Stimulated activated CD4-positive, alpha-beta T cell treated with anti-CD3 and anti-CD28 coated beads, Interleukin-2, amount 100 ng/mL, for 48 hours (primary cell): ENCODE measurements at regions not wholly inside any gene's neighbourhood (a gene's known extent, or its start where the extent isn't known, plus 50 kb on each side); places are given as distances from the start of the nearest gene placed in this dataset.
A peak's percentile ranks its signal among the peaks of the same experiment; 100 is the strongest.
"Not testable (repeated sequence)": the region's sequence is repeated elsewhere in the genome, so short reads cannot be mapped to it uniquely, and the experiment has no call there.

Experiments used
- DNase-seq, 2 donors: peaks; one replicate each; pipeline ENCODE4 v3.0.0-alpha.2; 2020

DNA sequence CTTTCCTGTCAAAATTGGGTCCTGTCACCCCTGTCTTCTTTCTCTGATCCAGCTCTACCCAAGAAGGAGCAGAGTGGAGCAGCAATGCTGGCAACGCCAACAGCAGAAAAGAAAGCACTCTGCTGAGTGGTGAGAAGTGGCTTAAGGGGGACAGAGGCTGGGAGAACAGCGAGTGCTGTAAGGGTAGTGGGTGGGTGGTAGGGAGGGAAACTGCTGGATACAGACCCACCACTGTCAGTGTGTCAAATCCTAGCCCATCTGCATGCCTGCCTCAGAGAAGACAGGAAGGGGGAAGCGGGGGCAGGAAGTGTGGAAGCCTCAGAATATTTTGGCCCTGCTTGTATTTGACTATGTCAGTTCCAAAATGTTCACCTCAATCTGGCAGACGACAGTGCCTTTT is 170.4 kb upstream of the MAST4 start:
- DNase-seq: no peak

DNA sequence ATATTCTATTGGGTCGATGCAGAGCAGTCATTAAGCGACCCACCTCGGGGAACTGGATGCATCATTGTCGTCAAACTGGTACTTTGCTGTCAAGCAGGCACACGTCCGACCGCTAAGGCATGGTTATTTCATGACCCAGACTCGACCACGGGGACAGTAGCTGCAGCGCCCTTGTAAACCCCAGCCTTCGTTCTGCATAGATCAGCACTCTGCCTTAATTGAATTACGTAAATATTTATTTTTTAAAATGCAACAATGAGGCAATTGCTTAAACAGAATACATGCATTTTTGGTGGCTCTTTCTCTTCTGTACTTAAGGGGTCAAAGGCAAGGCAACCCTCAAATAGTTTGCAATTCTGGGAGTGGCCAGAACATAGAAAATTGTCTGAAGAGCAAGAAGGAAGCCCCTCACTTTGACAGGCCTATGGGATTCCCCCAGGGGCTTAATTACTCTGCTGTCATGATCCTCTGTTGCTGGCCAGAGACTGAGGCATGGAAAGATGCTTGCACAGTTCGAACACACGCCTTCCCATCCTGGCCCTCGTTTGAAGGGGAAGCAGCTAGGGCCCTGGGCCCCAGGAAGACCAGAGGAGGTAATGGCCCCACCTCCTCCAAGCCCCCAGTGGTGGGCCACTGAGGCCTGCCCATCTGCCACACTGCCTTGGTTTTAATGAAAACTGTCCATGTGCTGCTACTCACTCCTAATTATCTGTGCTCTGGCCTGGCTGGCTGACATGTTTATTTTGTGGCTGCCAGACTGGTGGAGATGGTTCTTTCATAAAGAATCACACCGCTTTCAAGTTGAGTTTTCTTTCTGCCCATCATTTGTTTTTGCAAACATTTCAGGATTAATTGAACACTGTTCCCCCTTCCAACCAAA is 169.7 kb upstream of the MAST4 start:
- no peak for DNase-seq

DNA sequence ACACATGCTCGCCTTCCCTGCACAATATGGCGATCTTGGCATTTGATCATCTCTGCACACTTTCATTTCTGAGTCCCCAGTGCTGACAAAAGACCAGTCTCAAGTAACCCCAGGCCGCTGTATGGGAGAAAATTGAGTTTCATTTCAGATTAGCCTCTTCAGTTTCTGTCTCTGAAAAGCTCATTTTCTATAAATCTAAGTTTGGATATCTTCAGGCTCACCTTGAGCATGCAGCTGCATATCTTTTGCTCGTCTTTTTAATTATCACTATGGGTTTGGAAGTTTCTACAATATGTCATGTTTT is 169.1 kb upstream of the MAST4 start:
- no peak for DNase-seq

DNA sequence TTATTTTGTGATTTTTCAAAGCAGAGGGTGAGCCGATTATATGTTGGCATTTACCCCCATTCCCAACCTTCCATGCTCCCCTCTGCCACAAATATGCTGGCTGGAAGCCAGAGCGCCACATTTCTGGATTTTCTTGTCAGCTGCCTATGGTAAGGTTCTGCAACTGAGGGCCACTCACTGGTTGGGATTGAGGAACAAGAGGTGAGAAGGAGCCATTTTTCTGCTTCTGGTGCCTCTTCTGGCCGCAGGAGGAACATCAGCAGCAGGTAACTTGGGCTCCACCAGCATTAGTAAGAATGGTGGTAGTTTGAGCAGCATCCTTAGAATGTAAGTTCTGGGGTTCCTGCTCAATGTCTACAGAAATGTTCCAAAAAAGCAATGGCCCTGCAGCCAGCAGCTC is 159.5 kb upstream of the MAST4 start:
- DNase-seq: no peak

DNA sequence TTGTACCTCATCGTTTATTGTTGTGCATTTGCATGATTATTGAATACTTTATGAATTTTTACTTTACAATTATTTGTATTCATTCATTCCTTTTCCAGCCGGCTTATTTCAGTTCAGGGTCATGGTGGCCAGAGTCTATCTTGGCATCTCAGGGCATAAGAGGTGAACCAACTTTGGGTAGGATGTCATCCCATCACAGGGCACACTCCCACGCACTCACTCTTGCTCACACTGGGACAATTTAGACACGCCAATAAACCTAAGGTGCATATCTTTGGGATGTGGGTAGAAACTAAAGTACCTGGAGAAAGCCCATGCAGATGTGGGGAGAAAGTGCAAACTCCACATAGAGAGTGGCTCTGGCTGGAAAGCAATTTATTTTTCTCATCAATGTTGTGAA is 158.1 kb upstream of the MAST4 start:
- no peak for DNase-seq

DNA sequence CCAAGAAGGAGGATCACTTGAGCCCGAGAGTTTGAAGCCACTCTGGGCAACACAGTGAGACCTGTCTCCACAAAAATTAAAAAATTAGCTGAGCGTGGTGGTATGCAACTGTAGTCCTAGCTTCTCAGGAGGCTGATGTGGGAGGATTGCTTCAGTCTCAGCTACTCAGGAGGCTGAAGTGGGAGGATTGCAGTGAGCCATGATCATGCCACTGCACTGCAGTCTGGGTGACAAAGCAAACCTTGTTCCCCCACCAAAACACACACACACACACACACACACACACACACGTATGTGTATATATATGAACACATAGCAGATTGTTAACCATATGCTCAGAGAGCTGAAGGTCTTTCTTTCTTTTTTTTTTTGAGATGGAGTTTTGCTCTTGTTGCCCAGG is 157.5 kb upstream of the MAST4 start:
- DNase-seq: no peak

DNA sequence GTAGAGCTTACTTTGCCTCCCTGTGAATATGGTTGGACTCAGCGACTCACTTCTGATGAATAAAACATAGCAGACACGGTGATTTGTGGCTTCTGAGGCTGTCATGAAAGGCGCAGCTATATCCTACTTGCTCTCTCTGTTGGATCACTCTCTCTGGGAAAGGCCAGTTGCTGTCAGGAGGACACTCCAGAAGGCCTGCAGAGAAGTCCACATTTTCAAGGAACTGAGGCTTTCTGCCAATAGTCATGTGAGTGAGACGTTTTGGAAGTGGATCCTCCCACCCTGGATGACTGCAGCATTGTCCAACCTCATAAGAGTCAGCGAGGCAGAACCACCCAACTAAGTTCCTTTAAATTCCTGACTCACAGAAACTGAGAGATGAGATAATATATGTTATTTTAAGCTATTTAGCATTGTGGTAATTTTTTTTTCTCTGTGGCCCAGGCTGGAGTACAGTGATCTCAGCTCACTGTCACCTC is 156.0 kb upstream of the MAST4 start:
- peak; percentile 12 to 23 for DNase-seq

DNA sequence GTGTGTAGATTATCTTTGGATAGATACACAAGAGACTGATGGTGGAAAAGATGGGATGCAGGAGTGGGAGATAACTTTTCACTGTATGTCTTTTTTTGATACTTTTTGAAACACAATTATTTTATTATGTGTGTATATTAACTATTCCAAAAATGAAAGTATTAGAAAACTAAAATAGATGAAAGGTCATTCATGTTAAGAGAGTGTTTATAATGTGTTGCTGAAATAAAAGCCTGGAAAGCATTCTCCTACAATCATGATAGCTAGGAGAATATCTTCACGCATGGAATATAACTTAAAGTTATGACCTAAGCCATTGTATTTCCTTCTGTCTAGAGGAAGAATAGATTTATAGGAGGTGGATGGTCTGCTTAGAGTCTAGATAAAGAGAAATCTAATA is 154.8 kb upstream of the MAST4 start:
- DNase-seq: no peak

DNA sequence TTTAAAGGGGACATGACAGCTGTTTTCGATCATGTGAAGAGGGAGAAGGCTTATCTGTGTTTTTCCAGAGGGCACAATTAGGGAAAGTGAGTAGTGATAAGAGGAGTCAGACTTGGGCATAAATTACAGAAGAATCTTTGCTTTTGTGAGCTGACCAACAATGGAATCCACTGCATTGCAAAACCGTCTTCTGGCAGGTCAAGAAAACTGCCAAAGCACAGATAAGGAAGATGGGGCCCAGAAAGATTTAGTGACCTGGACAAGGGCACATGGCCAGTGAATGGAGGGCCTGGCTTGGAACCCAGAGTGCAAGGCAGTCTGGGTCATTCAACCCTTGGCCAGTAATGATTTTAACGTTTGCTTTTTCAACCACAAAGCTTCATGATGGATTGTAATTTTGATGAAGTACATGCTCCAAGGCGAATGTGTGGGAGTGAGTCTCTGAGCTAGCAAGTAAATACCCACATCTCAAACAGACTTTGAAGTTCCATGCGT is 153.2 kb upstream of the MAST4 start:
- no peak for DNase-seq

DNA sequence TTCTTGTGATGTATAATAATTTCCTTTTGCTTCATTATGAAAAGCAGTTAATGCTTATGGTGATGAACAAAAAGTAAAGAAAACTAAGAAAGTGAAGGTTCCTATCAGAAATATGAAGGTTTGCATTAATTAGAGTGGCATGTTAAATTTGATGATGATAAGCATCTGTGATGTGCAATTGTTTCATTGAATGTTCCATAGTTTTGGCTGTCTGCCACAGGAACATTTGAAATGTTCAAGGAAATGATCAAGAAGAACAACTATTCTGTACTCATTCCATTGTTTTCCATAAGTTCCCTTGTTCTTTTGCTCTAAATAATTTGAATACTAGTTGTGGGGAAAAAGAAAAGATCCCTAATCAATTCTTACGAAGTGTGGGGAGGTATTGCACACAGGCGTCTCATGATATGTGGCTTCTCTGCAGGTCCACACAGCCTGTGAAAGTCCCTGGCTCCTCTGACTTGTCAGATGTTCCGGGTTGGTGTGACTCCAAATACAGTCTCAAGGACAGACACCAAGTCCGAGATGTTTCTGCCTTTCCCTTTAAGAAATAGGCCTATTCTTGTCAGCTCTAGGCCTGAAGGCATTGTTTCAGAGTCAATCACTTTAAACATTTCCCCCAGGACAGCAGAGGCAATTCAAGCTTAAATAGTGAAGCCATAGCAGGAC is 152.6 kb upstream of the MAST4 start:
- DNase-seq: no peak

DNA sequence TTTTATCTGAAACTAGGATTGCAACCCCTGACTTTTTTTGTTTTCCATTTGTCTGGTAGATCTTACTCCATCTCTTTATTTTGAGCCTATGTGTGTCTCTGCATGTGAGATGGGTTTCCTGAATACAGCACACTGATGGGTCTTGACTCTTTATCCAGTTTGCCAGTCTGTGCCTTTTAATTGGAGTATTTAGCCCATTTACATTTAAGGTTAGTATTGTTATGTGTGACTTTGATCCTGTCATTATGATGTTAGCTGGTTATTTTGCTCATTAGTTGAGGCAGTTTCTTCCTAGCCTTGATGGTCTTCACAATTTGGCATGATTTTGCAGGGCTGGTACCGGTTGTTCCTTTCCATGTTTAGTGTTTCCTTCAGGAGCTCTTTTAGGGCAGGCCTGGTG is 148.1 kb upstream of the MAST4 start:
- DNase-seq: not testable (repeated sequence)

DNA sequence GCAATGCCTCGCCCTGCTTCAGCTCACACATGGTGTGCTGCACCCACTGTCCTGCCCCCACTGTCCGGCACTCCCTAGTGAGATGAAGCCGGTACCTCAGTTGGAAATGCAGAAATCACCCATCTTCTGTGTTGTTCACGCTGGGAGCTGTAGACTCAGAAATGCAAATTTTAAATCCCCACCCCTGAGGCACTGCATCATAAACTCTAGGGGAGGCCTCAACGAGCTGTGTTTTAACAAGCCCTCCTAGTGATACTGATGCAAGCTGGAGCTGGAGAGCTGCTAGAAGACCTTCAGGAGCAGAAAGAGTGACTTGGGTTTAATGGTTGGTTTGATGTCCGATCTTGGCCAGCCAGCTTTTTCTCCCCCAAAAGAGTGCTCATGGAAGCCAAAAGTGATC is 146.0 kb upstream of the MAST4 start:
- no peak for DNase-seq

DNA sequence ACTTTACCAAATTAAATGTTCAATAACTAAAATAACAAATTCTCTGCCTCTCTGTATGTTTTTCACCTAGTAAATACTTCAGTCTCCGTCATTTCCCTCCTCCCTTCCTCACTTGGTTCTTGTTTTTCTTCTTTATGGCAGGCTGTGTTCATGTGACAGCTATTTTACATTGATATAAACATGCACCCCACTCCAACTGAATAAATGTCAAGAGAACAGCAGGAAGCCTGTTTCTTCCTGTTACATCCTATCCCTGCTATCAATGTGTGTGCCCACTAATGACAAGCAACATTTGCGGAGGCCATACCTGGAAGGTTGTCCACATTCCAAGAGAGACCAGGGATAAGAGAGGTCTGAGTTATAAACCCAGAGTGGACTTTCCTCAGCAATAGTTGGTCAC is 145.2 kb upstream of the MAST4 start:
- no peak for DNase-seq

DNA sequence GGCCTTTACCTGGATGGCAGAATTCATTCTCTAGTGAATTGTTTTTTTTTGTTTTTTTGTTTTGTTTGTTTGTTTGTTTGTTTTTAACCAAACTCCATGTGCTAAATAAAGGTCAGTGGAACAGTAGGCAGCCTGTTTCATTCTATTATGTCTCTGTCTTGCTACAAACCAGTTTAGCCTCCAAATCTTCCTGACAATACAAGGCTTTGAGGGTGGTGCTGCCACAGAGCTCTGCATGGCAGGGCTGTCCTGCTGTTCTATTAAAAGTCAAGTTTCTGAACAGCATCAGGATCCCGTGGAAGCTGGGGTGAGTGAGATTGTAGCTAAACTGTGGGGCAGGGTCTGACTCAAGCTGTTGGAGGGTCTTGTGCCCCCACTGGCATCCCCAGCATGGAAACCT is 144.1 kb upstream of the MAST4 start:
- DNase-seq: no peak

DNA sequence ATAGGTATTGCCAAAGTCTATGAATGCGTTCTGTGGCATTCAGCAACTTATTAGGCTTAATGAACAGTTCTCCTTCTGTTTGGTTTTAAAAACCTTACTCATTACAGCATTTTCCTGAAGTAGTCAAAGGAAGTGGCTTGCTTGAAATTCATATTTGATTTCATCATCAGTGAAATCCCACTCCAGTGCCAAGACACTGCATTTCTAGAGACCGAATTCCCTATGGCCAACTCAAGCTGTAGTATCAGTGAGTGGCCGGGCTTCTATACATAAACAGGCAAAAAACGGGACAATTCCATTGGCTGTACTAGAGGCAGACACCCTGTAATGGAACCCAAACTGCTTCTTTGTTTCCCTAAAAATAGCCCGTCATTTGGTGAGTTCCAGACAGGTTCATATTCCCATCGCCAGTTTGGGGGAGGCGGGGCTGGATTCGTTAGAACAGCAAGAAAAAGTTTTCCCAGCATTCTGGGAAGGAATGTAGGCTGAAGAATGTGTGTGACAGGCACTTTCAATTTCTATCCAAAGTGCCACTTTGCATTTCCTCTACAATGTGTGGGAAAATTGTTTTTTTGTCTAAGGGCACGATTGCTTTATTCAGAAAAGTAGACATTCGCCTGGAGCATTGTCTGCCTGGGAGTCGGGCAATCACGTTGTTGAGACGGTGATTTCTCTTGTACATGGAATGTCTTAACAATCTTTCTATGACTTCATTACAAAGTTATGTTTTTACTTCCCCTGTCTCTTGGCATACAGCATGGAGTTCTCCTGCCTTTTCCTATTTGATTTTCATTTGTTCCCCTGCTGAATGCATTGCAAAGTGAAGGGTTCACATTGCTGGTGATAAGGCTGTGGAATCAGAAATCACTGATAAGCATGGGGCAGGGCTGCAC is 141.8 kb upstream of the MAST4 start:
- DNase-seq: no peak

DNA sequence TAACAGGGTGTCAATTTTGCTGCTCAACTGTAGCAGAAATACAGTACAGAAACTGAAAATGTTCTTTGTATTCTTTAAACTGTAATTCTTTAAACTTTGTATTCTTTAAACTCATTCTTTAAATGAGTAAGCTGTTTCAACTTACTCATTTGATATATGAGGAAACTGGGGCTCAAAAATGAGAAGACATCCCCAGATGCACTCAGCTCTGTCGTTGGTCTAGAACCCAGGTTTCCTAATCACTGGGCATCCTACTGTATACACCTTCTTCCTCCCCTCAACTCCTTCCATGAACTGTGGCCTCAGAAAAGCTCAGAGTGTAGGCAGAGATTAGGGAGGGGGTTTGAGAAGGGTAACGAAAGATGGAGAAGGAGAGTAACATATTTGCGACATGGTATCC is 136.5 kb upstream of the MAST4 start:
- no peak for DNase-seq

DNA sequence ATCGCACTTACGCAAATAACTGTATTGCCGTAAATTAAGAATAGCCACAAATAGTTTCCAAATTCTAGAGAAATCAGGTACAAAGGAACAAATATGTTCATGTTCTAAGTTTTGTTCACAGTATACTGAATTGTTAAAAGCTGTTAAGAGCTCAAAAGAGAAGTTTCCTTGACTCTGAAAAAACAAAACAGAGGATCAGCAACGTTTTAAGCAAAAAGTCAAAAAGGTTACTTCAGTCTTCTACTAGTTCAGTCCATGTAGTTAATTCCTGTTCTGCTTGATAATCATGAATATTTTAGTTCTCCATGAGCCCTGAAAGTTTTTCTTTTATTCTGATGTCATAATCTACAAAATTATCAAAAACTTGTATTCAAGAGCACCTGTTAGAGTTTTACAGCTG is 128.6 kb upstream of the MAST4 start:
- DNase-seq: no peak

DNA sequence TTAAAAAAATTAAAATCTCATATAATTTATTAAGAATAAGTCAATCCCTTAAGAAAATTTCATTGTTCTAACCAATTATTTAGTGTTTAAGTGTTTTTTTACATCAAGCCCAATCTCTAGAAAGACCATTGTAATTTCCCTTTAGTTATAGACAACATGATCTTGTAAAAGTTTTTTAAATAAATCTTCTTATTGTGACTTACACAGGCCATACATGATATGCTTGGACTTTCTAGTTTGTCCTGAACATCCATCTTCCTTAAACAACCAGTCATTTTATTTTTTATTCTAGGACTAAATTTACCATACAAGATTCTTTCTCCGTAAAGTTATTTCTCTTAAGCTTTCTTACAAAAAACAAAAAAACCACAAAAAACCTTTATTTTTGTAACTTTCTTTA is 126.5 kb upstream of the MAST4 start:
- DNase-seq: no peak

DNA sequence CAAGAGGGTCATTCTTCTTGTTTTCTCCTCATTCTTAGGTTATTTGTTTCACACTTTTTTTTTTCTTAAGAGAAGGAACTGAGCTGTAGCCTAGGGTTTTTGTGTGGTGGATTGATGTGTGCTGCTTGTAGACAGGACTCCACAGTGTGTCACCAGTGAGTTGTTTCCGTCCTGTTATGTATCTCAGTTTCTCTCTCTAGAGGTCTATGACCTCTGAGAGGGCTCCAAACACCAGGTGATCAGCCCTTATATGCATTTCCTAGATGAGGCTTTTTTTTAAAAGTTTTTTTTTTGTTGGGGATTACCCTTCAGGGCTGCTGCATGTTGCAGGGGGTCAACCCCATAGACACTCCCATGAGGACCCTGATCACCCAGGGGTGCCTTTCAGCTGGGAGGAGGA is 124.2 kb upstream of the MAST4 start:
- no peak for DNase-seq

DNA sequence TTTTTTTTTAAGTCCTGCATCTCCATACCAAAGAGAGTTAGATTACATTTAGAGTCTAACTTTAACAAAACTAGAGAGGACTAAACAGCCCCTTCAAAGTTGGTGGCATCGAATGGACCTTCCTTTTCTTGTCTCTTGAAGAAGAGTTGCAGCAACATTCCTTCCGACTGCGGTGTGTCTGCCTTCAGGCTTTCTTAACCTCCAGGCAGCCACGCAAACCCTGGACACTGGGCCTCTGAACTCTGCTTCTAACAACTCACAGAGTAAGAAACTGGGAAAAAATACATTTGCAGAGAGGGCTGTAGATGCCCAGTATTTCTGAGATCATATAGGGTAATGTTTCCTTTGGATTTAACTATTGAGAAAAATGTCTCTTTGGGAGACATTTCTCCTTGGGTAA is 120.5 kb upstream of the MAST4 start:
- DNase-seq: no peak

DNA sequence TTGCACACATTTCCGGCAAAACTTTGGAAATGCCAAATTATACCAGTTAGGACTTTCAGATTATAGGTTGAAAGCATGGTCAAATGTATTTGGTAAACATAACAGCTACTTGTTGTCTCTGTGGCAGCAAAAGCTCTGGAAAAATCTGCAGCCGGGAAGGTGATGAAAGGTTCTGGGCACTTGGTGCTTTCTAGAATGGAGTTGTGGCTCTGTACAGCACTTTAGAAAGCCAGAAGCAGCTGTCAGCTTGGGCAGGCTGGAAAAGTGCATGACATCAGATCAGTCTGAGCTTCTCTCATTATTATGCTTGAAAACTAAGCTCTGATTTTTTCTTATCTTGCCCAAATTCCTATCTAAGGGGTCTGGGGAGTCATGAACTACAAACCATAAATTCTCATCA is 118.6 kb upstream of the MAST4 start:
- no peak for DNase-seq

DNA sequence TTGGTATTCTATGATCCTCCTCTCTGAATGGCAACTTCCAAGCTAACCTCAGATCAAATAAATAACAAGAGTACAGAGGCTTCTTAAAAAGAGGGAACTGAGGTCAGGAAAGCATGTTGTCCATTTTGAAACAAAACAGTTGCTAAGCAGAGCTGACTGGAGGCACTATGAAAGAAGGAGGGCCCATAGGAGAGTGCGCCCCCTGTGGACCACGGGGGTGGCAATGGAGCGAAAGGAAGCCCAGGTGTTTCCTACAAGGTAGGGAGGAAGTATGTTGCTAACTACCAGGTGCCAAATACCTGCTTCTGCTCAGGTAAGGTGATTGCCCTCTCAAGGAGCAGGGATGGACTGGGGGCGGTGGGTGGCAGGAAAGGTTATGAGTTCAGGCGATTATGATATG is 101.8 kb upstream of the MAST4 start:
- DNase-seq: peak in 1 of 2 donors; percentile 13

DNA sequence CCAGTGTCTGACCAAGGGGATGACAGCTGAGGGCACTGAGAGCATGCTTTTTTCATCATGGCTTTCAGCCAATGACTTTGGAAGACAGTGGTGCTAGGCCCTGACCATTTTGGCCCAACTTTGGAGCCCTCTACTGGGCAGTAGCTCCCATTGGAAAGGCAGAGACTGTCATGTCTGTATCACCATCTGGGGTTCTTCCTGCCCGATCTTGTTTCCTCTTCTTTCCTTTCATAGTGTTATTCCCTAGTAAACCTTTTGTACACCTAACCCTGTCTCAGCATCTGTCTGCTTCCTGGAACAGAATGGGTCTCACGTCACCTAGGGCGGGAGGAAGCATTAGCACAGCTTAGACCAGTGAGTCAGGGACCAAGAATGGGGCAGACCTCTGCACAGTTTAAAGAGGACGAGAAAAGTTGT is 97.4 kb upstream of the MAST4 start:
- no peak for DNase-seq
